ENCODE measurements at regions not wholly inside any gene's neighbourhood (a gene's known extent, or its start where the extent isn't known, plus 50 kb on each side); places are given as distances from the start of the nearest gene placed in this dataset.
A peak's percentile ranks its signal among the peaks of the same experiment; 100 is the strongest.

DNA sequence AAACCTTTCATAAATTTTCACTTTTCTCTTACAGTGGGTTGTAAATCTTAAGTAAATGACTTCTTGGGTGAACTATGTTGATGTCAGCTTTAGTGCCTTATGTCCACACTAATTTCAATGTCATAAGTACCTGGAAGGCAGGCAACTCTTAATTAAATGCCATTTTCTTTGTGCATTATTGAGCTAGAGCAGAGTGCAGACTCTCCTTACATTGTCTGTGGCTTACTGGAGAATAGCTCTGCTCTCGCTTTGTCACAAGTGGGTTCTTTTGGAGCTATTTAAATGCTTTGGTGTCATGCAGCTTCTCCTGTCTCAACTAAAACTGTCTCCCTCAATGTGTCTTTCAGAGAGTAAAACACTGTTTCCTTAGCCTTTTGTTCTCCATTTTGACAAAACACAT lies 411.6 kb downstream of the STIM2 start:
- no peak for DNase-seq

DNA sequence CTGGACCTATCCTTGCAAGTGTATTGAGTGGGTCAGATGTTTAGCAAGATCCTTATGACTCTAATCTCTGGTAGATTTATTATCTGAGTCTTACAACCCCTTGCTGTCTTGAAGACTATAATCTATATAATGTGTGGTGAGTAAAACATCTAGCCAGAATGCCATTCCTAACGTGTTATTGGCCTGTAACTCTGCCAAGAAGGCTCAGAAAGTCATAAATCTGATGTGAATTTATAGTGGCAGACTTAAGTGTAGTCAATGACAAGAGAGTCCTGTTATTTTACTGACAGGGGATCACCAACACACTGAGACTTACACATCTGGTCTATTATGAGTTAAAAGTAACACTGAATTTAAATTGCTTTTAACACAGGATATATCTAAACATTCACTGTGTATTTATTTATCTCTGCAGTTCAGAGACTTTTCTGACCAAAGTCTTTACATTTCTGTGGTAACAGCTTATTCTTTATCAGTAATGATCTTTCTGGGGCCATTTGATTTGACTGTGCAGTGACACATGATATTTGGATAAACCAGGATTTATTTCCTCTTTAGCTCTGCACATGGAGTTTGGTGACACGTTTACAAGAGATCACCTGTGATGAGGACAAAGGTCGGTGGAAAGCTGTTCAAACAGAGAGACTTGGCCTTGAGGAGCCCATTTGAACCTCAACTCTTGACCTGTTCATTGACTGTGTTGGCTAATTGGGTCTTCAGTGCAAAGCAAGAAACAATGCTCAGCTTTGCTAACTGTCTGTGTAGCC lies 415.8 kb downstream of the STIM2 start:
- no peak for DNase-seq

DNA sequence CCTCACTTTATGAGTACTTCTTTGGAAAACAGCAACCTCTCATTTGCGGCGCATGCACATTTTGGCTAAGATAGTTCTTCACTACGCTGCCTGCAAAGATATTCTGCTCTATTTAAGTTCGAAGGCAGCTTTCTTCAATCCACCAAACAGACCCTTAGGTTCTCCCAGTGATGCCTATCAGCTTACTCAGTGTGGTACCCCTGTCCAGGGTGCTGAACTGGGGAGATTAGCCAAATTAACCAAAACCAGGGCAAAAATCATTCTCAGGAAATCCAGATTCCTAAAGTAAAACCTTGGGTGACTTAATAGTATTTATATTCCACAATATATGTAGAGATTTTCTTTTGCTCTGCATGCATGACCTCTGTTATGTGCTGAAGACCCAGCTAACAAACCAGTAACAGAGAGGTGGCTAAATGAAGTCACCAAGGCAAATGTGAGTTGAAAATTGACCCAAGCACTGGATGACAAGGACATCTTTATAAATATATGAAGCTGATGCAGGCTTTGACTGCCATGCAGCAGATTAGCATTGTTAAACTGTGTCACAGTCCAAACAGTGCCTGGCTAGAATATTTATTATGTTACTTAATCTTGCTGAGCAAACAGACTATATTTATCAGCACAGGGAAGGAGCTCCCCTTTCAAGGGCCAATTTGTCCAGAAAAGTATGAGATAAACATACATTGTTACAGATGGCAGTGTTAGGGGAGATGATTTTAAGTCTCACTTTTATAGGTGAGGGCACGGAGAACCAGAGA lies 418.2 kb downstream of the STIM2 start:
- no peak for DNase-seq

DNA sequence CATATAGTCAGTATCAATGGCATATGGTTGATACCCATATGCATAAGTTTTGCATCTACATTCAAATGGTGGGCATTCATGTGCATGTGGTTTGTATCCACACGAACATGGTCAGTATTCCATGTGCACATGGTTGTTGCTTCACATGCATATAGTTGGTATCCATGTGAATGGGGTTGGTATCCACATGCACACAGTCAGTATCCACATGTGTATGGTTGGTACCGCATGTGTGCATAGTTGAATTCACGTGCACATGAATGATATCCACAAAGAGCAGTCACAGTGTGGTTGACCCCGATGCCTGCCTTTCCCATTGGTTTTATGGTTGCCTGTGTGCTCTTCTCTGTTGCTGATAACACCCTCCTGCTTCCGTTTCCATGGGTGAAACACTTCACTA lies 427.9 kb downstream of the STIM2 start:
- DNase-seq: no peak

DNA sequence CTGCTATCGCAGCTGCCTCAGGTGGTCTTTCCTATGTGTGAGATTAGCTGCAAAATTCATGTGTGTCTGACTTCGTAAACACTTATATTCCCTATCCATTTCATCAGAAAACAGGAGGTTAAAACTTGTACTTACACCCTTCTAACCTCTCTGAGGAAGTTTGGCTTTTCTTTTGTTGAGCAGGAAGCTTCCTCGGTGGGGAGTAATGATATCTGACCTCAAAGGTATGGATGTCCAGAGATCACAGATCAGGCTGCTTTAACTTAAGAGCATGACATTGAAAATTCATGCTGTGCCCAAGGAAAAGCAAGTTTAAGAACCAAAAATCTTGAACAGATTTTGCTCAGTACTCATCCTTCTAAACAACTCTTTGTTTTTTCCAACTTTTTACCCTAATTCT lies 429.1 kb downstream of the STIM2 start:
- DNase-seq: no peak

DNA sequence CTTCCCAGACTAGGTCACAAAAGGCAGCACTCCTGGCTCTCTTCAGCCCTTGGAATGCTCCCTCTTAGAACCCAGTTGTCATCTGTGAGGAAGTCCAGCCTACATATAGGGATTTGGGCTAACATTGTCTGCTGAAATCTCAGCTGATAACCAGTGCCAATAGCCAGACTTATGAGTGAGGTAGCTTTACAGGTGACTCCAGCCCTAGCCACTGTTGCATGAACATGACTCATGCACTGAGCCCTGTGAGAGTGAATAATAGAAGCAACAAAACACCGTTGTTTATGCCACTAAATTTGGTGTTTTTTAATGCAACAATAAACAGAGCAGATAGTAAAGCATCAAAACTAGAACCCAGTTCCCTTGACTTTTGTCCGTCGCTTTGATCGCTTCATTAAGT lies 433.2 kb downstream of the STIM2 start:
- DNase-seq: no peak

DNA sequence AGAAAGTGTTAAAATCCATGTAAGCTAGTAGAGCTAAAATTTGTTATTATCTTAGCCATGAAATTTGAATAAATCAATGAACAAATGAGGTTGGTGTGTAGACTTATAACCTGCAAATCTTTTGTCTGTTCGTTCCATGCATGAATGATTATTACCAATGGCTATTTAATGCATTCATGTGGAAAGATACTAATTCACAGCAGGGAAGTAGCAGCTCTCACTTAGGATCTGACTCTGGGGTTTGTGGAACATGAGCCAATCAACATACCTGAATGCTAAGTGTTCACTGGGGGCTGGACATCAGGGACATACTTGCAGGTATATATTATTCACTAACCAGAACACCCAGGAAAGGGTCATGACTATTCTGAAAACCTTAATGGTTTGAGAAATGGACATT lies 444.1 kb downstream of the STIM2 start:
- DNase-seq: no peak

DNA sequence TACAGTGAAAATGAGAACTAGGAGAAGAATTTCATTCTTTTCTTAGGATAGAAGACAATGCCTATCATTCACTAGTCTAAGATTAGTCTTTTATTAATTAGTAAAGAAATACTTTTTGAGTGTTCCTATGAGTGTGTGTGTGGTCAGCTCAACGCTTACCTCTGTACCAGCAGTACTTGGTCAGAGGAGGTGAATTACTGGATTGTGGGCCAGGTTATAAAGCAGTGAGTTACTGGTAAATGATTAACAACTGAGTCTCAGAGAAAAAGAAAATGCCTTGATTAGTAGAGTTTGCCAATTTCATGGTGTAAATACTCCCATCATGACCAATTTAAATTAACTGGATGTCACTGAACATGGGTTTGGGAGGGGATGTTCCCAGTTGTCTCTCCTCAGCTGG lies 444.6 kb downstream of the STIM2 start:
- DNase-seq: no peak

DNA sequence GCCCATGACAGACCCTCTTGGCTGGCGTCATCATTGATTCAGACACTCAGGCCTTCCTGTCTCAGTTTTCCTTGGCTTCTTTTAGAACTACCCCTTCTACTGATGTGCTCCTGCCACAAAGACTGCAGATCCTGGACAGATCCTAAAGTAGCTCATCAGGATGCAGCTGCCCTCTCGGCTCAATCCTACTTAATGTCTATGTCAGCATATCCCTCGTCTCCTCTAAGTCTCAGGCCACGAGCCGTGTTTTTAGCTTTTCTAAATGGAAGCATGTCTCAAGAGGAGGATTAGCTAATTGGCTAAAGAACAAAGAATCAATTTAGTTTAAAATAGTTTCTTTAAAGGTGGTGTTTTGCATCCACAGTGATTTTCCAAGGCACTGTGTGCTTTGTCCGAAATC lies 447.7 kb downstream of the STIM2 start:
- no peak for DNase-seq

DNA sequence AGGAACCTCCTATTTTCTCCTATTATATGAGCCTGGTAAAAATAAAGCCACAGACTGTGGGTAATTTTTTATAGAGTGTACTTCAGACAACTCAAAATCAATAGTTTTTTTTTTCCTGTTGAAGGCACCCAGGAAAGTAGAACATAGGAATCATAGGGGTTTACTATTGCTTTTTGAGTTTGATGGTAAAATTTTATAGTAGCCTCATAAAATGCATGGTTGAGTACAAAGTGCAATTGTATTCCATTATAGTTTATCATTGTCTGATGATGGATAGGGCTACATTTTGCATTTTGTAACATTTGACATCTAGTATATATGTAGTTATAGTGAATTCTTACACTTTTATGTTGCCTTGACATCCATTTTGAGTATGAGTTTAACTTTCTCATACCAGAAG lies 455.0 kb downstream of the STIM2 start:
- DNase-seq: no peak

DNA sequence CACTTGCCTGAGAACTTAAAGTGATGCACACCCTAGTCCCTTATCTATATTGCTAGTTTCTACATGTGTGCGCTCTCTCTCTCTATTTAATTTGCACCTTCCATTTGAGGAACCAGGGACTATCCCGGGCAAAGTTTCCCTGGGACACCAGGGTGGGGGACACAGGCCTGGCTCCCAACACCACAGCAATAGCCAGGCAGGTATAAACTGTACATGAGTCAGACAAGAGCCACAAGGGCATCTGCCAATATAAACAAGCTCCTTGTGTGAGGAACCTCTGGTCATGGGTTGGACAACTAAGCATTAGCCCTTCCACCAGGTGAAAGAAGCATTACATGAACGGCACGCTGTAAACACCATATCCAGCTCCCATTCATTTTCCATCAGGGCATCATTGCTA lies 455.5 kb downstream of the STIM2 start:
- no peak for DNase-seq

DNA sequence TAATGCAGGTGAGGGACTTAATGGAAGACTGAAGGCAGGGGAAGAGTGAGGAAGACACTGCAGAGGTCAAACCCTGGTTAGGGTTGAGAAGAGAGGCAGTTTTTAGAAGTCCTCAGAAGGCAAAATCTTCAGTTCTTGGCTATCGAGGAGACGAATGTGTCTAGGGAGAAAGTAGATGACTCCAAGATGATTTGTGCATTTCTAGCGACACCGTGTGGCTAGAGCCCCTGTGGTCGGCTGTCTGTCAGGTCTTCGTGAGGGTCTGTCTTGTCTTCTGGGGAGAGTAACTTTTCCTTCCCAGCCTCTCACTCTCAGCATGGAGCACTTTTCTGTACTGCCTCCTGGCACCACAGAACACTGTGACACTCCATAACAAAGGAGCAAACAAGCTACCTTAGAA lies 458.1 kb downstream of the STIM2 start:
- peak in 1 of 5 donors; percentile 2 for DNase-seq

DNA sequence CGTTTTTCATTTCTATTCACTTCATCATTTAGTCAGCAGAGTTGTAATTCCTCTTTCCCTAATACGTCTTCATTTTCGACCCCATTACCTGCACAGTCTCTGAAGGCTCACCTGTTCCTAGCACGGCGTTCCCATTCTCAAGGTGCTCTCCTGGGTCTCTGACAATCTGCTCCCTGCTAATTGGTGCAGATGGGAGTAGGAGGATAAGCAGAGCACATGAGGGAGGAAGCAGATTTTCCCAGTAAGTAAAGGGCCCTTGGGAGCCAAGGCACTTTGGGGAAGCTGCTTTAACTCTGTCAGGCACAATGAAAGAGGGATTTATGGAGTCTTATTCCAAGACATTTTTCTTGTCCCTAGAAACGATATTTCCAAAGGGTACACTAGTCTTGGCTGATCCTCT lies 466.4 kb downstream of the STIM2 start:
- DNase-seq: no peak

DNA sequence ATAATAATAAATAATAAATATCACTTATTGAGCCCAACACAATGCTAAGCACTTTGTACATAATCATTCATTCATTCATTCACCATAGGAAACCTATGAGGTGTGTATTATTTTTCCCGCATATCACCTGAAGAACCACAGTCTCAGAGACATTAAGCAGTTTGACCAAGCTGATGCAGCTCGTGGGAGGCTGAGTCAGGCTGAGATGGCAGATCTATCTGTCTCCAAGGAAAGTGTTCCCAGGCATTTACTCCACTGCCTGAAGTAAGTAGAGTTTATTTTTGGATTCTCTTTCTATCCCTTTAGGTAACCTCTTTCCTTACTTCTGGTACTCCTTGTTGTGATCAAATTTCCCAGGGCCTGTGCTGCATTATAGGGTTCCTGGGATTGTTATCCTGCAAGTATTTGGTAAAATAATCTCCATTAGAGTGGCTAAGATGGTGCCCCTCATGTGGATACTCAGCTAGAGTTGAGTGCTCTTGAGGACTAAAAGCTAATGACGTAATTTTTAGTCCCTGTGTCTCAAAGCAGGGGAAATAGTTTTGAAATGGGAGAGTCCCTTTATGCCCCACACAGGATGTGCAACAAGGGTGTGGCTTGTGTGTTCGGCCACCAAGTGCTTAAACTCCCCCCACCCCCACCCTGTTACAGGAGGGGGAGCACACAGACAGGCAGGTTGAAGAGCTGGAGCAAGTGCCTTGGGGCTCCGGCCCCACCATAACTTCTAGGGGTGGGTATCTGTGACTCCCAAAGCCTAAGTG lies 467.0 kb downstream of the STIM2 start:
- DNase-seq: no peak

DNA sequence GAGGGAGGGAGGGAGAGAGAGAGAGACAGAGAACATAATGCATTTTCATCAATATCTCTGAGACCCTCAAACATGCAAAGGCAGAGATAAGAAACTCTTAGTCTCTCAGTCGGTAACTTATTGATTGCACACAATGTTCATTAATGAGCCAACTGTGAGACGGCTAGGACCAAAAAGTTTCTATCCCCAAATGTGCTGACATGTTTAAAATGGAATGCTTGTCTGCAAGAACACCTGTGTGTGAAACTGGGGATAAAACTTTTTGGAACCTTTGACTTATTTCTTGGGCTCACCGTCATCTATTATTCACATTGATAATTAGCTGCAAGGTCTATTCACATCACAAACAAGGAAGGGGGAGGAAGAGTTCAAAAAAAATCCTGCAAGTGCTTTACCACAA lies 477.9 kb downstream of the STIM2 start:
- DNase-seq: no peak

DNA sequence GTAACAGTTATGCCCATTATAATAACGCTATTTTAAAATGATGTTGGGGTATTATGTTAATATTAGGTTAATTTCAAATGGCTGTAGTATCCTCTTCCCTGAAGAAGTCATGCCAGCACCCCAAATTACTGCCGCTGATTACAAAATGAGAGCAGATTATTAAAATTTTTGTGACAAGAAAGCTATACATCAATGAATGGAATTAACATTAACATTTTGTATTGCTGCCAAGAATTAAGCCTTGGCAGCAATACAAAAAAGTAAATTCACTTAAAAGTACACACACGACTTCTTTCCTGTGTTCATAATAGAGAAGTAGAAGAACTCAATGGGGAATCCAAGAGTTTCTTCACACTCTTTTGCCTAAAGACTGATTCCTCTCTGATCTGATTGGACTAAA lies 482.8 kb downstream of the STIM2 start:
- no peak for DNase-seq

DNA sequence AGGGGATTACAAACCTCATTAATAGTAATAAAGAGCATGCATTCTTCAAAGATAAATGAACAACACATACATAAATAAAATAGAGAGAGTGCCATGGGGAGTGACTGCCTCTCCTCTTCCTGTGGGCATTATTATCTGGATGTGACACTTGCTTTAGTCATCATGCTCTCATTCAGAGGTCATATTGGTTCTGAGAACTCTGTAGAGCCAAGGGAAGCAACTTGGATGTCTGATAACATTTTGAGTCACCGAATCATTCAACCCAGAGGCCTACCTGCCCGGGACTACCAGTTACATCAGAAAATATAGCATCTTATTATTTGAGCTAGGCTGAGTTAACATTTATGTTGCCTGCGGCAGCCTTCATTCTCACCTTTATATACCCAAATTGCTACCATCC lies 489.5 kb downstream of the STIM2 start:
- no peak for DNase-seq

DNA sequence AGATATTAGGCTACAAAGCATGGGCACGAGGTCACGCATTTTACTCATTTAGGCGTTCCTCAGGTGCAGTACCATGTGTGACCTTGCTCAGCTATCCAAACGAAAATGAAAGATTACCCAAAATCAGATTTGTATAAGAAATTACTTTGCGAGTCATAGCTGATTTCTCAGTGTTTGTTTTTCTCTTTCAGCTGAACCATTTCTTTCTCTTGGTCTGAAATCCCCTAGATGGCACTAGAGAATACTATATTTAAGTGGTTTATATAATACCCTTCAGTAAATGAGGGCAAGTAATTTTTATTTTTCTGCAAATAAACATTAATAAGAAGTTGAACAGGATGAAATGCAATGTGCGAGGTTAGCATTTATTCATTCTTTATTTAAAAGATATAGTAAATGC lies 496.6 kb downstream of the STIM2 start:
- DNase-seq: no peak

DNA sequence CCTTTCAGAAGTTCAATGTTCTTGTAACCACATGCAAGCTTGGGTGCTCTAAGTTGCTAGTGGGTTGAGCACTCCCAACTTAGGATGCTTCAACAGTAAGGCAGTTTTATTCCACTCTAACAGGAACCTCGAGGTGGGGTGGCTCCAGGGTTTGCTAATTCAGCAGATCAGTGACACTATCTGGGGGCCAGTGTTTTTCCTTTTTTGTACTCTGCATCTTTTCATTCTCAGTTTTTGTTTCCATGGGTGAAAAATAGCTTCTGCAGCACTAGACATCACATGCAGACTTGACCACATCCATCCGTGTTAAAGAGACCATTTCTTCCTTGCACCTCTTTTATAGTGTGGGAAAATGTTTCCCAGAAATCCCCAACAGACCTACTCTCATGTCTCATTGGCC lies 497.6 kb downstream of the STIM2 start:
- DNase-seq: no peak

DNA sequence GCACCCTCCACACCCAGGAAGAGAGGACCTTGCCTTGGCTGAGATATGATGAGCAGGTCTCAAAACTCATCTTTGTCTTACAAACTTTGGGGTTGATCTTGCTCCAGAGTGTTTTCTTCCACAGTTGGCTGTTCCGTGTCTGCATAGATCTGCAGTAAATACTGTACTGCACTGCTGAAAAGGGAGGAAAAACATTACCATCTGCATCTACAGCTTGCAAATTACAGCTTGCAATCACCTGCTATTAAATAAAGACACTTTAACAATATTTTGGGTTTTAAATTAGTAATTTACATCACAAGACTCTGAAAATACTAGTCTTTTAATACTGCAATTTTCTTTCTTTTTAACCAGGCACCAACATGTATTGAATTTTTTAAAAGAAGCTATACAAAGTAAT lies 499.5 kb downstream of the STIM2 start:
- DNase-seq: no peak

DNA sequence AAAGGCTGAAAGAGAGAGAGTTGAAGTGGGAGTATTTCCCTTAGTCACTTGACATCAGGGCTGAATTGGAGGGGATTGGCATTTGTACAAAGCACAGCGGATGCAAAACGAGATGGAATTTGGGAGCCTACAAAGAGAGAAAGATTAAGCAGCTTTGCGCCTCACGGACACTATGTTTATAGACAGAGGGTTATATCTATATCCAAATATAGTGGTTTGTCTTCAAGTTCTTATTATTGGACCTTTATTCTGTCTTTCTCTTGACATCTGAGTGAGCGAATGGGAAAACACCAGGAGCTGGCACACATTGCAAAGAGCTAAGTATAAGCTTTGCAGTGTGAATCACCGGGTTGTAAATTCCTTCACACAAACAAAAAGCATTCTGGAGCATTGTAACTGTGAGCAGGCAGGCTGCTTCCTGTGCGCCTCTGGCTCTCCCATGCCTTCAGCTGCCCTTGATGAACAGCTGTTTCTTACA lies 500.2 kb downstream of the STIM2 start:
- DNase-seq: no peak

DNA sequence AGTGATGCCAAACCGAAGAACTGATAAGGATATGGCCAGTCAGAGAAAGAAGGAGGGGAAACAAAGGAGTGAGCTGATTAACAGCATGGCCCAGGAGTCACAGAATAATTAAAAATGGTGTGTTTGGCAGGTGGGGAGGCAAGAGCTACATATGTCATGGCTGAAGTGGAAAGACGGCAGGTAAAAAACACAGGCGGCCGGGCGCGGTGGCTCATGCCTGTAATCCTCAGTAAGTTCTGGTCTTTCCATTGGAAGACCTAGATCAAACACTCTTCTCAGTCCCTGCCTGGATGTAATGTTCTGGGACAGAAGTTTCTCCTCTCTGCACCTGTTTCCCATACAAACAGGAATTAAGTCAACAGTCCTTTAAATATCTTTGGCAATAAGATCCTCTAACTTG lies 503.9 kb downstream of the STIM2 start:
- no peak for DNase-seq

DNA sequence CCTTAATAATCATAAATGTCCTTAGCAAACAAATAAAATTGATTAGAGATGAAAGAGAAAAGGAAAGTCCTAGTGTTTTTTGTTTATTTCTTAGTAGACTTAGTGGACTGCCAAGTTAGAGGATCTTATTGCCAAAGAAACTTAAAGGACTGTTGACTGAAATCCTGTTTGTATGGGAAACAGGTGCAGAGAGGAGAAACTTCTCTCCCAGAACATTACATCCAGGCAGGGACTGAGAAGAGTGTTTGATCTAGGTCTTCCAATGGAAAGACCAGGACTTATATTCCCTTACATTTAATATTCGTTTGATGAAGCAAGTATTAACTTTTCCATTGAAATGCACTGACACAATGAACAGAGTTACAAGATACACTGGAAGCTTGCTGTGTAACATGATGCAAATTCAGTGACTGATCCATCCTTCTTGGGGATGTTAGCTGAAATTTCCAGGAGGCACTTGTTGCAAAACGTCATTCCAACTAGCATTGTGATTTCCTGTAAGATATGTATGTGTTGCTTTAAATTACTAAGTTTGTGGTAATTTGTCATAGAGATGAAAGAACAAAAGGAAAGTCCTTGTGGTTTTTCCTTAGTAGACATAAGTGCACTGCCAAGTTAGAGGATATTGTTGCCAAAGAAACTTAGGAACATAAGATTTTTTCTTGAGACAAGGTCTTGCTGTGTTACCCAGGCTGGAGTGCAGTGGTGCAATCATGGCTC lies 505.6 kb downstream of the STIM2 start:
- no peak for DNase-seq
